HCT116 (cell line): ENCODE measurements at regions not wholly inside any gene's neighbourhood (a gene's known extent, or its start where the extent isn't known, plus 50 kb on each side); places are given as distances from the start of the nearest gene placed in this dataset.

Source experiments
- EZH2 ChIP-seq: fragments of 200-600 bp; sonication (generic); IDR thresholded peaks from 2 replicates; pipeline ENCODE4 v1.6.1; 2017; ENCODE audit warnings: antibody characterized with exemption, mixed run types
- JUND ChIP-seq: IDR thresholded peaks from 2 replicates; pipeline ENCODE4 v1.6.1; 2012
- POLR2A ChIP-seq: IDR thresholded peaks from 2 replicates; pipeline ENCODE4 v1.7.0; 2011; ENCODE audit warnings: borderline replicate concordance; ENCODE audit not compliant: insufficient read depth, insufficient read length; ENCODE audit errors: extremely low read depth
- POLR2AphosphoS5 ChIP-seq: IDR thresholded peaks from 2 replicates; pipeline ENCODE4 v1.6.1; 2011; ENCODE audit warnings: mild to moderate bottlenecking, low read depth, low read length, moderate library complexity
- RAD21 ChIP-seq: IDR thresholded peaks from 2 replicates; pipeline ENCODE4 v1.6.1; 2012; ENCODE audit warnings: low read depth, mild to moderate bottlenecking
- YY1 ChIP-seq: IDR thresholded peaks from 2 replicates; pipeline ENCODE4 v1.6.1; 2011; ENCODE audit warnings: low read length, low read depth, moderate library complexity, mild to moderate bottlenecking; ENCODE audit not compliant: insufficient replicate concordance; ENCODE audit errors: extremely low read depth
- TF ChIP-seq, protein P1 (sequence below), 3 experiments: fragments of 200-600 bp in 1 of 3; sonication (generic) in 1 of 3; IDR thresholded peaks in 2 of 3; conservative IDR thresholded peaks in 1 of 3; 2 replicates each; pipeline ENCODE4 v1.5.1; 2012 to 2017; ENCODE audit warnings: low read depth in 2 of 3, low read length in 2 of 3, antibody characterized with exemption in 1 of 3, borderline replicate concordance in 1 of 3, control low read depth in 1 of 3, mild to moderate bottlenecking in 1 of 3, mixed read lengths in 1 of 3, mixed run types in 1 of 3, moderate library complexity in 1 of 3; ENCODE audit not compliant: insufficient read depth in 1 of 3
- TF ChIP-seq, protein P2 (sequence below): IDR thresholded peaks from 2 replicates; pipeline ENCODE4 v1.6.1; 2012

DNA sequence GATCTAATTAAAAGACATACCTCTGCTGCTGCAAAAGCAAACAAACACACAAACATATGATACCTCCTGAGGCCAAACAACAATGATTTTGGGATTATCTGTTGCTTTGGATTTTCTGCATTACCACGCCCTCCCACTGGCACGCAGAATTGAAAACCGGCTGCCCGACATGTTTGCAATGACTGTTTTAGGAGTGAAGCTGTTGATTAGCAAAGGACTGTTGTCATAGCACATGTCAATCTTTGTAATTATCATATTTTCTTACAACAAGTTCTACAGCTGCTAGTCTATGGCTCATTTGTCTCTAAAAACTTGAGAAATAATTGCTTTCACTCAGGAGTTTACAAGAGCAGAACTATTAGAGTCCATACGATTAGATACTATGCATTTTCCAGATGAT lies 94.4 kb upstream of the MEIS1 start:
- TF ChIP-seq, protein P1, sequence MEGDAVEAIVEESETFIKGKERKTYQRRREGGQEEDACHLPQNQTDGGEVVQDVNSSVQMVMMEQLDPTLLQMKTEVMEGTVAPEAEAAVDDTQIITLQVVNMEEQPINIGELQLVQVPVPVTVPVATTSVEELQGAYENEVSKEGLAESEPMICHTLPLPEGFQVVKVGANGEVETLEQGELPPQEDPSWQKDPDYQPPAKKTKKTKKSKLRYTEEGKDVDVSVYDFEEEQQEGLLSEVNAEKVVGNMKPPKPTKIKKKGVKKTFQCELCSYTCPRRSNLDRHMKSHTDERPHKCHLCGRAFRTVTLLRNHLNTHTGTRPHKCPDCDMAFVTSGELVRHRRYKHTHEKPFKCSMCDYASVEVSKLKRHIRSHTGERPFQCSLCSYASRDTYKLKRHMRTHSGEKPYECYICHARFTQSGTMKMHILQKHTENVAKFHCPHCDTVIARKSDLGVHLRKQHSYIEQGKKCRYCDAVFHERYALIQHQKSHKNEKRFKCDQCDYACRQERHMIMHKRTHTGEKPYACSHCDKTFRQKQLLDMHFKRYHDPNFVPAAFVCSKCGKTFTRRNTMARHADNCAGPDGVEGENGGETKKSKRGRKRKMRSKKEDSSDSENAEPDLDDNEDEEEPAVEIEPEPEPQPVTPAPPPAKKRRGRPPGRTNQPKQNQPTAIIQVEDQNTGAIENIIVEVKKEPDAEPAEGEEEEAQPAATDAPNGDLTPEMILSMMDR (IDR thresholded peaks at IDR 0.05 in 2 of 3, conservative IDR thresholded peaks at IDR 0.05 in 1 of 3; ENCODE audit: borderline replicate concordance in 1 of 3, insufficient read depth in 1 of 3, low read depth in 2 of 3, low read length in 2 of 3) = no peak
- TF ChIP-seq POLR2A = no peak
- TF ChIP-seq POLR2AphosphoS5 = no peak
- TF ChIP-seq EZH2 = no peak
- no peak for TF ChIP-seq JUND
- TF ChIP-seq, protein P2, sequence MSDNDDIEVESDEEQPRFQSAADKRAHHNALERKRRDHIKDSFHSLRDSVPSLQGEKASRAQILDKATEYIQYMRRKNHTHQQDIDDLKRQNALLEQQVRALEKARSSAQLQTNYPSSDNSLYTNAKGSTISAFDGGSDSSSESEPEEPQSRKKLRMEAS = no peak
- no peak for TF ChIP-seq RAD21
- no peak for TF ChIP-seq YY1
